ENCODE measurements at regions not wholly inside any gene's neighbourhood (a gene's known extent, or its start where the extent isn't known, plus 50 kb on each side); places are given as distances from the start of the nearest gene placed in this dataset.

DNA sequence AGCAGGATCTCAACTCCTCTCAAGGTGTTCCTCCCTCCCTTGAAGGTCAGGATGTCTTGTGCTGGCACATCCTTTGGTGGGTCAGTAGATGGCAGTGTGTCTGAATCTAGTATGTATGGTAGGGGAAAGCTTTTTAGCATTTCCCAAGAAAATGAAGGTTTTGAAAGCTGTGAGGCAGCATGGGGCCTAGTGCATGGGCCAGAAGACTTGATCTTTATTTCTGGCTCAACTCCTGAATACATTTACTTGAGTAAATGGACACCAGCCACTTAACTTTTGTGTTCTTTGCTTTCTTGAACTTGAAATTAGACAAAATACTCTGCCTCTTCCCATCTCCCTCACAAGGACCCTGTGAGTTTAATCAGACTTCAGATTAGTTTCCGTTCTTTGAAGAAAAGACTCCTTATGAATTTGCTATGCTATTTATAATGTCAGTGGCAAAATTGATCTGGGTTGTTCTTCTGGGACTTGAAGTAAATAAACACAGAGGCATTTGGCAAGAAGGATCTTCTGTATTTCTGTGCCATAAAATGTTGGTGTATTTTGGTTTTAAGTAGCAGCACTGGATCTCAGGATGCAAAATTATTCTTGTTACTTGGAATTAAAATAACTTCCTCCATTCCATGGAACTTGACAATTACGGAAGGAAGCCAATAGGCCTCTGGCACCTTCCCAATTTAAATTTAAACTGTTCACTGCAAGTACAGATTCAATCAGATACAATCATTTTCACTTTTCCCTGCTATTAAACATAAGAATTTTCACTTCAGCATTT is 288.8 kb downstream of the CASP12 start:
- TF ChIP-seq, protein P1, sequence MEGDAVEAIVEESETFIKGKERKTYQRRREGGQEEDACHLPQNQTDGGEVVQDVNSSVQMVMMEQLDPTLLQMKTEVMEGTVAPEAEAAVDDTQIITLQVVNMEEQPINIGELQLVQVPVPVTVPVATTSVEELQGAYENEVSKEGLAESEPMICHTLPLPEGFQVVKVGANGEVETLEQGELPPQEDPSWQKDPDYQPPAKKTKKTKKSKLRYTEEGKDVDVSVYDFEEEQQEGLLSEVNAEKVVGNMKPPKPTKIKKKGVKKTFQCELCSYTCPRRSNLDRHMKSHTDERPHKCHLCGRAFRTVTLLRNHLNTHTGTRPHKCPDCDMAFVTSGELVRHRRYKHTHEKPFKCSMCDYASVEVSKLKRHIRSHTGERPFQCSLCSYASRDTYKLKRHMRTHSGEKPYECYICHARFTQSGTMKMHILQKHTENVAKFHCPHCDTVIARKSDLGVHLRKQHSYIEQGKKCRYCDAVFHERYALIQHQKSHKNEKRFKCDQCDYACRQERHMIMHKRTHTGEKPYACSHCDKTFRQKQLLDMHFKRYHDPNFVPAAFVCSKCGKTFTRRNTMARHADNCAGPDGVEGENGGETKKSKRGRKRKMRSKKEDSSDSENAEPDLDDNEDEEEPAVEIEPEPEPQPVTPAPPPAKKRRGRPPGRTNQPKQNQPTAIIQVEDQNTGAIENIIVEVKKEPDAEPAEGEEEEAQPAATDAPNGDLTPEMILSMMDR (IDR thresholded peaks at IDR 0.05): peak; percentile 36
- TF ChIP-seq, protein P2, sequence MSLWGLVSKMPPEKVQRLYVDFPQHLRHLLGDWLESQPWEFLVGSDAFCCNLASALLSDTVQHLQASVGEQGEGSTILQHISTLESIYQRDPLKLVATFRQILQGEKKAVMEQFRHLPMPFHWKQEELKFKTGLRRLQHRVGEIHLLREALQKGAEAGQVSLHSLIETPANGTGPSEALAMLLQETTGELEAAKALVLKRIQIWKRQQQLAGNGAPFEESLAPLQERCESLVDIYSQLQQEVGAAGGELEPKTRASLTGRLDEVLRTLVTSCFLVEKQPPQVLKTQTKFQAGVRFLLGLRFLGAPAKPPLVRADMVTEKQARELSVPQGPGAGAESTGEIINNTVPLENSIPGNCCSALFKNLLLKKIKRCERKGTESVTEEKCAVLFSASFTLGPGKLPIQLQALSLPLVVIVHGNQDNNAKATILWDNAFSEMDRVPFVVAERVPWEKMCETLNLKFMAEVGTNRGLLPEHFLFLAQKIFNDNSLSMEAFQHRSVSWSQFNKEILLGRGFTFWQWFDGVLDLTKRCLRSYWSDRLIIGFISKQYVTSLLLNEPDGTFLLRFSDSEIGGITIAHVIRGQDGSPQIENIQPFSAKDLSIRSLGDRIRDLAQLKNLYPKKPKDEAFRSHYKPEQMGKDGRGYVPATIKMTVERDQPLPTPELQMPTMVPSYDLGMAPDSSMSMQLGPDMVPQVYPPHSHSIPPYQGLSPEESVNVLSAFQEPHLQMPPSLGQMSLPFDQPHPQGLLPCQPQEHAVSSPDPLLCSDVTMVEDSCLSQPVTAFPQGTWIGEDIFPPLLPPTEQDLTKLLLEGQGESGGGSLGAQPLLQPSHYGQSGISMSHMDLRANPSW (CRISPR knock-in tag; conservative IDR thresholded peaks at IDR 0.05; ENCODE audit: low read depth): no peak
- TF ChIP-seq TEAD4 (CRISPR knock-in tag; IDR thresholded peaks at IDR 0.05) (no peak), SP1 (CRISPR knock-in tag; conservative IDR thresholded peaks at IDR 0.05) (no peak), GABPB1 (CRISPR knock-in tag; IDR thresholded peaks at IDR 0.05) (no peak), NFATC4 (CRISPR knock-in tag; IDR thresholded peaks at IDR 0.05) (no peak), JUN (CRISPR knock-in tag; IDR thresholded peaks at IDR 0.05) (no peak), FOXK1 (CRISPR knock-in tag; IDR thresholded peaks at IDR 0.05) (no peak)
- TF ChIP-seq, protein P3, sequence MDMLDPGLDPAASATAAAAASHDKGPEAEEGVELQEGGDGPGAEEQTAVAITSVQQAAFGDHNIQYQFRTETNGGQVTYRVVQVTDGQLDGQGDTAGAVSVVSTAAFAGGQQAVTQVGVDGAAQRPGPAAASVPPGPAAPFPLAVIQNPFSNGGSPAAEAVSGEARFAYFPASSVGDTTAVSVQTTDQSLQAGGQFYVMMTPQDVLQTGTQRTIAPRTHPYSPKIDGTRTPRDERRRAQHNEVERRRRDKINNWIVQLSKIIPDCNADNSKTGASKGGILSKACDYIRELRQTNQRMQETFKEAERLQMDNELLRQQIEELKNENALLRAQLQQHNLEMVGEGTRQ (CRISPR knock-in tag; IDR thresholded peaks at IDR 0.05): no peak
- TF ChIP-seq, protein P4, sequence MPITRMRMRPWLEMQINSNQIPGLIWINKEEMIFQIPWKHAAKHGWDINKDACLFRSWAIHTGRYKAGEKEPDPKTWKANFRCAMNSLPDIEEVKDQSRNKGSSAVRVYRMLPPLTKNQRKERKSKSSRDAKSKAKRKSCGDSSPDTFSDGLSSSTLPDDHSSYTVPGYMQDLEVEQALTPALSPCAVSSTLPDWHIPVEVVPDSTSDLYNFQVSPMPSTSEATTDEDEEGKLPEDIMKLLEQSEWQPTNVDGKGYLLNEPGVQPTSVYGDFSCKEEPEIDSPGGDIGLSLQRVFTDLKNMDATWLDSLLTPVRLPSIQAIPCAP (CRISPR knock-in tag; IDR thresholded peaks at IDR 0.05): no peak
